ENCODE measurements at regions not wholly inside any gene's neighbourhood (a gene's known extent, or its start where the extent isn't known, plus 50 kb on each side); places are given as distances from the start of the nearest gene placed in this dataset.

DNA sequence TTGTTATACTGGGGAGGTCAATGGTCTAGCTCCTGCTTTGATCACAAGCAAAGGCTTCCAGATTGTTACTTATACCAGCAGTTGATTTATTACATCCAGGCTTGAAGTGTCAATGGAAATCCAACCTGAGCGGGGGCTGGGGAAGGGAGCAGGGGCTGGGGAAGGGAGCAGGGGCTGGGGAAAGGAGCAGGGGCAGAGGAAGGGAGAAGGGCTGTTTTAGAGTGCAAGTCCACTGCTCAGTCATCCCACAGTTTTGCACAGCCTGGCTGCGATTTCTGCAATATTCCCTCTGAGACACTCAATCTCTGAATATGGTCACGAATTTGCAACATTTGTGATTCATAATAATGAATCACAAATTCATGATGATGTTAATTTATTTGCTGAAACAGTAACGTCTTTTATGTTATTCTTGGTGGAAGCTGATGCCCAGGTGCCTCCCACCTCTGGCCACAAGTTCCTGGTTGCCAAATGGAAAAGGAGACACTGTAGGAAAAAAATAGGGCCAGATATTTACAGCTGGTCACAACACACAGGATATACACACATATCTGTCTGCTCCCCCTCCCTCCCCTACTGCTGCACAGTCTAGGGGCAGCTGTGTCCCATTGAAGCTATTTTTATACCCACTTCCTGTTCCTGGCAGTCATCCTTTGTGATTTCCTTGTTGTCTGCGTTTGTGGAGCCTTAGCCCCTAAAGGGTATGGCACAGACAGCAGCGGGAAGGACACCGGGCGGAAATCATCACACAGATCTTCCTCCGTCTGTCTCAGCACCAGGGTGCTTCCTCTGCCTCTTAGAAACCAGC is 325.1 kb downstream of the GADD45G start:
- TF ChIP-seq, protein P1, sequence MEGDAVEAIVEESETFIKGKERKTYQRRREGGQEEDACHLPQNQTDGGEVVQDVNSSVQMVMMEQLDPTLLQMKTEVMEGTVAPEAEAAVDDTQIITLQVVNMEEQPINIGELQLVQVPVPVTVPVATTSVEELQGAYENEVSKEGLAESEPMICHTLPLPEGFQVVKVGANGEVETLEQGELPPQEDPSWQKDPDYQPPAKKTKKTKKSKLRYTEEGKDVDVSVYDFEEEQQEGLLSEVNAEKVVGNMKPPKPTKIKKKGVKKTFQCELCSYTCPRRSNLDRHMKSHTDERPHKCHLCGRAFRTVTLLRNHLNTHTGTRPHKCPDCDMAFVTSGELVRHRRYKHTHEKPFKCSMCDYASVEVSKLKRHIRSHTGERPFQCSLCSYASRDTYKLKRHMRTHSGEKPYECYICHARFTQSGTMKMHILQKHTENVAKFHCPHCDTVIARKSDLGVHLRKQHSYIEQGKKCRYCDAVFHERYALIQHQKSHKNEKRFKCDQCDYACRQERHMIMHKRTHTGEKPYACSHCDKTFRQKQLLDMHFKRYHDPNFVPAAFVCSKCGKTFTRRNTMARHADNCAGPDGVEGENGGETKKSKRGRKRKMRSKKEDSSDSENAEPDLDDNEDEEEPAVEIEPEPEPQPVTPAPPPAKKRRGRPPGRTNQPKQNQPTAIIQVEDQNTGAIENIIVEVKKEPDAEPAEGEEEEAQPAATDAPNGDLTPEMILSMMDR (conservative IDR thresholded peaks at IDR 0.05; ENCODE audit: low read depth in 2 of 2) = no peak
- TF ChIP-seq EZH2phosphoT487 (IDR thresholded peaks at IDR 0.05; ENCODE audit: unreplicated experiment) = no peak
- TF ChIP-seq POLR2AphosphoS5 (IDR thresholded peaks at IDR 0.05; ENCODE audit: low read depth) = no peak
- TF ChIP-seq EZH2 (IDR thresholded peaks at IDR 0.05; ENCODE audit: low read depth, unreplicated experiment) = no peak
- TF ChIP-seq, protein P2, sequence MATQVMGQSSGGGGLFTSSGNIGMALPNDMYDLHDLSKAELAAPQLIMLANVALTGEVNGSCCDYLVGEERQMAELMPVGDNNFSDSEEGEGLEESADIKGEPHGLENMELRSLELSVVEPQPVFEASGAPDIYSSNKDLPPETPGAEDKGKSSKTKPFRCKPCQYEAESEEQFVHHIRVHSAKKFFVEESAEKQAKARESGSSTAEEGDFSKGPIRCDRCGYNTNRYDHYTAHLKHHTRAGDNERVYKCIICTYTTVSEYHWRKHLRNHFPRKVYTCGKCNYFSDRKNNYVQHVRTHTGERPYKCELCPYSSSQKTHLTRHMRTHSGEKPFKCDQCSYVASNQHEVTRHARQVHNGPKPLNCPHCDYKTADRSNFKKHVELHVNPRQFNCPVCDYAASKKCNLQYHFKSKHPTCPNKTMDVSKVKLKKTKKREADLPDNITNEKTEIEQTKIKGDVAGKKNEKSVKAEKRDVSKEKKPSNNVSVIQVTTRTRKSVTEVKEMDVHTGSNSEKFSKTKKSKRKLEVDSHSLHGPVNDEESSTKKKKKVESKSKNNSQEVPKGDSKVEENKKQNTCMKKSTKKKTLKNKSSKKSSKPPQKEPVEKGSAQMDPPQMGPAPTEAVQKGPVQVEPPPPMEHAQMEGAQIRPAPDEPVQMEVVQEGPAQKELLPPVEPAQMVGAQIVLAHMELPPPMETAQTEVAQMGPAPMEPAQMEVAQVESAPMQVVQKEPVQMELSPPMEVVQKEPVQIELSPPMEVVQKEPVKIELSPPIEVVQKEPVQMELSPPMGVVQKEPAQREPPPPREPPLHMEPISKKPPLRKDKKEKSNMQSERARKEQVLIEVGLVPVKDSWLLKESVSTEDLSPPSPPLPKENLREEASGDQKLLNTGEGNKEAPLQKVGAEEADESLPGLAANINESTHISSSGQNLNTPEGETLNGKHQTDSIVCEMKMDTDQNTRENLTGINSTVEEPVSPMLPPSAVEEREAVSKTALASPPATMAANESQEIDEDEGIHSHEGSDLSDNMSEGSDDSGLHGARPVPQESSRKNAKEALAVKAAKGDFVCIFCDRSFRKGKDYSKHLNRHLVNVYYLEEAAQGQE (IDR thresholded peaks at IDR 0.05; ENCODE audit: unreplicated experiment) = no peak
- no peak for TF ChIP-seq JUNB (IDR thresholded peaks at IDR 0.05; ENCODE audit: unreplicated experiment)
- TF ChIP-seq NANOG (IDR thresholded peaks at IDR 0.05; ENCODE audit: borderline replicate concordance) = no peak
- TF ChIP-seq CREB1 (CRISPR knock-in tag; IDR thresholded peaks at IDR 0.05; ENCODE audit: low read depth) = no peak

Measured in GM23338 (cell line).